Fibroblast of lung (primary cell): ENCODE measurements at regions not wholly inside any gene's neighbourhood (a gene's known extent, or its start where the extent isn't known, plus 50 kb on each side); places are given as distances from the start of the nearest gene placed in this dataset.

ENCODE experiments used
- DNase-seq, 2 donors: peaks; one replicate each; pipeline versions ENCODE4 v3.0.0 to v3.0.0-alpha.2; 2010; ENCODE audit warnings: low read depth in 2 of 2
- H2AFZ ChIP-seq: 2 replicates; pipeline ENCODE4 v1.5.1; 2012; ENCODE audit warnings: low read length, control low read depth, inconsistent platforms
- H3K27ac ChIP-seq: 2 replicates; pipeline ENCODE4 v1.5.1; 2011; ENCODE audit warnings: low read length, control low read depth; ENCODE audit not compliant: insufficient read depth
- H3K27me3 ChIP-seq: 2 replicates; pipeline ENCODE4 v1.5.1; 2011; ENCODE audit warnings: mild to moderate bottlenecking, low read length; ENCODE audit not compliant: control insufficient read depth, insufficient read depth
- H3K36me3 ChIP-seq: 2 replicates; pipeline ENCODE4 v1.5.1; 2011; ENCODE audit warnings: low read length; ENCODE audit not compliant: control insufficient read depth, insufficient read depth
- H3K4me1 ChIP-seq: 2 replicates; pipeline ENCODE4 v1.5.1; 2011; ENCODE audit warnings: low read length; ENCODE audit not compliant: control insufficient read depth, insufficient read depth; ENCODE audit errors: extremely low read depth
- H3K4me2 ChIP-seq: 2 replicates; pipeline ENCODE4 v1.5.1; 2011; ENCODE audit warnings: low read length, control low read depth; ENCODE audit not compliant: insufficient read depth; ENCODE audit errors: extremely low read depth
- H3K4me3 ChIP-seq, 4 experiments: fragments of 200-600 bp in 1 of 4; sonication (generic) in 1 of 4; replicated peaks in 1 of 4; 2 replicates each; pipeline ENCODE4 v1.5.1; 2011 to 2016; ENCODE audit warnings: low read length in 4 of 4, low read depth in 3 of 4, mild to moderate bottlenecking in 3 of 4, control low read depth in 2 of 4, inconsistent platforms in 1 of 4, mixed read lengths in 1 of 4; ENCODE audit not compliant: insufficient read depth in 1 of 4; ENCODE audit errors: control extremely low read depth in 1 of 4
- H3K79me2 ChIP-seq: 2 replicates; pipeline ENCODE4 v1.5.1; 2012; ENCODE audit warnings: mild to moderate bottlenecking, low read length, inconsistent platforms; ENCODE audit not compliant: control insufficient read depth, insufficient read depth
- H3K9ac ChIP-seq: 2 replicates; pipeline ENCODE4 v1.5.1; 2011; ENCODE audit warnings: mild to moderate bottlenecking, low read length, control low read depth; ENCODE audit not compliant: insufficient read depth
- H3K9me3 ChIP-seq: 2 replicates; pipeline ENCODE4 v1.5.1; 2012; ENCODE audit warnings: low read depth, low read length; ENCODE audit not compliant: control insufficient read depth, insufficient read depth
- H4K20me1 ChIP-seq: 2 replicates; pipeline ENCODE4 v1.5.1; 2011; ENCODE audit warnings: low read length; ENCODE audit not compliant: control insufficient read depth, insufficient read depth; ENCODE audit errors: extremely low read depth
- EZH2 ChIP-seq: IDR thresholded peaks from 2 replicates; pipeline ENCODE4 v1.5.1; 2012; ENCODE audit warnings: low read length, control low read depth, mild to moderate bottlenecking; ENCODE audit errors: missing control alignments
- TF ChIP-seq, protein P1 (sequence below), 2 donors: IDR thresholded peaks in 1 of 2; conservative IDR thresholded peaks in 1 of 2; 1 replicate in 1 of 2; 2 replicates in 1 of 2; pipeline ENCODE4 v1.5.1; 2011 to 2012; ENCODE audit warnings: low read length in 2 of 2, control low read depth in 1 of 2, inconsistent platforms in 1 of 2, low read depth in 1 of 2, mild to moderate bottlenecking in 1 of 2

DNA sequence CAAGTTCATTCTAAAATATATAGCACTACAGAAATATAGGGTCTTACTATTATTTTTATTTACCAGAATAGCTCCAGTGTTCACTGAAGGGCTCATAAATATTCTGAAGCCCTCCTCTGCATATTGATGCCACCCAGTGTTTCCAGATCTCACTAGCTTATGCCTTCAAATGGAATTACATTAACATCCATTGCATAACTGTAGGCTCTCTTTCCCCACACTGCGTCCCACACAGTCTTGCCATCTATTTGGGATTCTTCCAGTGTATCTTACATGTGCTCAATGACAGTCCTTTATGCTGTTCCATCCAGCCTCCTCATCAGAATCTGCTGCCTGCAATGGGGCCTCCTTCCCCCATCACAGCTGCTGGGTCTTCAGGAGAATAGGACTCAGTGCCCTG, 137.2 kb downstream of the CYSLTR2 start:
- H3K4me3 ChIP-seq = no peak overlapping the region
- H3K4me2 ChIP-seq = no peak overlapping the region

DNA sequence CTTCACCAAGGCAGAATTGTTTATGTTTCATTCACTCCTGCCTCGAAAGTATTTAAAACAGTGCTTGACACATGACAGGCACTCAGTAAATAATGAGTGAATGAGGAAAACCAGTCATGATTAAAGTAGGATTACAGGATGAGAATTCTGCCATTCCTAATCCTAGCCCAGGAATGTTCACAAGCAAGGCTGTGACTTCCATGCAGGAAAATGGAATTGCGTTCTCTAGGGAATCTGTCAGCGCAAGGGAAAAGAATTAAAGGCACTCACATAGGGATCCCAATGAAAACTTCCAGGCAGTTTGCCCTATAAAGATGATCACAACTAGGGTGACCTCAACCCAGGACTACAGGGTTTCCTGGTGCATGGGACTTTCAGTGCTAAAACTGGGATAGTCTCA, 143.4 kb downstream of the CYSLTR2 start:
- no peak overlapping the region for H3K4me3 ChIP-seq
- H2AFZ ChIP-seq = no peak overlapping the region
- H3K79me2 ChIP-seq = no peaks in the 10 kb centered on the region
- H3K27ac ChIP-seq = no peak overlapping the region
- H3K9me3 ChIP-seq = no peaks in the 10 kb centered on the region
- H3K4me1 ChIP-seq = no peaks in the 10 kb centered on the region
- no peak overlapping the region for H3K4me2 ChIP-seq
- TF ChIP-seq EZH2 = no peak
- TF ChIP-seq, protein P1, sequence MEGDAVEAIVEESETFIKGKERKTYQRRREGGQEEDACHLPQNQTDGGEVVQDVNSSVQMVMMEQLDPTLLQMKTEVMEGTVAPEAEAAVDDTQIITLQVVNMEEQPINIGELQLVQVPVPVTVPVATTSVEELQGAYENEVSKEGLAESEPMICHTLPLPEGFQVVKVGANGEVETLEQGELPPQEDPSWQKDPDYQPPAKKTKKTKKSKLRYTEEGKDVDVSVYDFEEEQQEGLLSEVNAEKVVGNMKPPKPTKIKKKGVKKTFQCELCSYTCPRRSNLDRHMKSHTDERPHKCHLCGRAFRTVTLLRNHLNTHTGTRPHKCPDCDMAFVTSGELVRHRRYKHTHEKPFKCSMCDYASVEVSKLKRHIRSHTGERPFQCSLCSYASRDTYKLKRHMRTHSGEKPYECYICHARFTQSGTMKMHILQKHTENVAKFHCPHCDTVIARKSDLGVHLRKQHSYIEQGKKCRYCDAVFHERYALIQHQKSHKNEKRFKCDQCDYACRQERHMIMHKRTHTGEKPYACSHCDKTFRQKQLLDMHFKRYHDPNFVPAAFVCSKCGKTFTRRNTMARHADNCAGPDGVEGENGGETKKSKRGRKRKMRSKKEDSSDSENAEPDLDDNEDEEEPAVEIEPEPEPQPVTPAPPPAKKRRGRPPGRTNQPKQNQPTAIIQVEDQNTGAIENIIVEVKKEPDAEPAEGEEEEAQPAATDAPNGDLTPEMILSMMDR (conservative IDR thresholded peaks at IDR 0.05 in 1 of 2, IDR thresholded peaks at IDR 0.05 in 1 of 2; ENCODE audit: low read depth in 1 of 2, low read length in 2 of 2) = no peak
- no peaks in the 10 kb centered on the region for H3K27me3 ChIP-seq
- H4K20me1 ChIP-seq = no peaks in the 10 kb centered on the region
- H3K9ac ChIP-seq = no peak overlapping the region
- DNase-seq = no peak
- no peaks in the 10 kb centered on the region for H3K36me3 ChIP-seq

More for the DNA sequence above, 137.2 kb downstream of the CYSLTR2 start:
- peaks cover 7% of the 10 kb centered on the region for H3K4me1 ChIP-seq
- DNase-seq = no peak
- H3K9ac ChIP-seq = no peak overlapping the region
- H3K9me3 ChIP-seq = no peaks in the 10 kb centered on the region
- no peaks in the 10 kb centered on the region for H3K36me3 ChIP-seq
- H2AFZ ChIP-seq = no peak overlapping the region
- no peaks in the 10 kb centered on the region for H3K79me2 ChIP-seq
- no peaks in the 10 kb centered on the region for H3K27me3 ChIP-seq
- TF ChIP-seq, protein P1 (conservative IDR thresholded peaks at IDR 0.05 in 1 of 2, IDR thresholded peaks at IDR 0.05 in 1 of 2; ENCODE audit: low read depth in 1 of 2, low read length in 2 of 2) = no peak
- TF ChIP-seq EZH2 = no peak
- H3K27ac ChIP-seq = no peak overlapping the region
- H4K20me1 ChIP-seq = no peaks in the 10 kb centered on the region

GRCh38 chr13:48797761-48798160, 144.0 kb downstream of the CYSLTR2 start:
- no peak for DNase-seq
- Histone ChIP-seq H3K79me2 (no peaks in the 10 kb centered on the region), H3K36me3 (no peaks in the 10 kb centered on the region), H3K27me3 (no peaks in the 10 kb centered on the region), H2AFZ (no peak overlapping the region), H3K9ac (no peak overlapping the region), H4K20me1 (no peaks in the 10 kb centered on the region), H3K27ac (no peak overlapping the region), H3K9me3 (no peaks in the 10 kb centered on the region), H3K4me2 (no peak overlapping the region), H3K4me3 (no peak overlapping the region), H3K4me1 (no peaks in the 10 kb centered on the region)
- TF ChIP-seq, protein P1 (conservative IDR thresholded peaks at IDR 0.05 in 1 of 2, IDR thresholded peaks at IDR 0.05 in 1 of 2; ENCODE audit: low read depth in 1 of 2, low read length in 2 of 2) = no peak
- TF ChIP-seq EZH2 = no peak
